ENCODE measurements at regions not wholly inside any gene's neighbourhood (a gene's known extent, or its start where the extent isn't known, plus 50 kb on each side); places are given as distances from the start of the nearest gene placed in this dataset.

DNA sequence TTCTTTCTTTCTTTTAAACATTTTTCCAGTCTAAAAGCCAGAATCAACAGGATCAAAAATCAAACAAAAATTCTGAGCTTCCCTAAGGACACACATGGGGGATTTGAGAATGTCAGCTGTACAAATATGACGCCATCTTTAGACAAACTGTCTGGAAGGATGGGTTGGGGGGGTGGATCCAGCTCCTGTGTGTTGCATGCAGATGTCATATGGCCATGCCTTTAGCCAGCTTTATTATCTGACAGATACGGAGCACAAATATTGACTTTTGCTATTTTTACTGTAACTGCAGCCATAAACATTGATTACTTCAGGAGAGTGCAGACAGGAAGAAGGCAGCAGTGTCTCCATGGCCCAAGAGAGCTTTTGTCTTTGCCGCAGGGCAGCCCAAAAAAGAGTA, 279.4 kb upstream of the ELAC2 start:
- no peak for DNase-seq

DNA sequence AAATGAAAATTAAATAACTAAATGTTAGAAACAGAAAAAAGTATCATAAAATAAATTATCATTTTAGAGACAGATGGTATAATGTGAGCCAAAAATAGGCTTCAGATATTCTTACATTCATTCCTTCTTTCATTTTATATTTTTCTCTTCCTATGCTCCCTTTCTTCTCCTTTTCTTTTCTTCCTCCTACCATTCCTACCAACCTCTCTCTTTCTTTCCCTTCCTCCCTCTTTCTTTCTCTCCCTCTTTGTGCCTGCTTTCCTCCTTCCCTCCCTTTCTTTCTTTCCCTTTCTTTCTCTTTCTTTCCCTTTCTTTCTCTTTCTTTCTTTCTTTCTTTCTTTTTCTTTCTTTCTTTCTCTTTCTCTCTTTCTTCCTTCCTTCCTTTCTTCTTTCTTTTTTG, 275.6 kb upstream of the ELAC2 start:
- DNase-seq = no peak

DNA sequence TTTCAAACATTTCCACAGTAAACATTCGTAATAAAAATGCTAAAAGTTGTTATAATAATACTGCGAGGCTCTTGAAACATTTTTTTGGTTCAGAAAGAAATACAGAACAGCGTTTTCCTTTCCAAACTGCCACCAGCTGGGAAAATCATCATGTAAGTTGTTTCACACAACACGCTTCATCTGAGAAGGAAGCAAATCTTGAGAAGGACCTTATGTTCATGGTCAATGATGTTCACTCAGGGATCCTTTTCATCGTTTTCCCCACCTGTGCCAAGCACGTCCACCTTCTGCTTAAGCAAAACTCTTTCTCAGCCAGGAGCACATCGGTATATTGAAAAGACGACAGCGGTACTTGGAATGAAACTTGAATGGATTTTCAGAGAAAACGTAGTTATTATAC, 274.5 kb upstream of the ELAC2 start:
- no peak for DNase-seq

DNA sequence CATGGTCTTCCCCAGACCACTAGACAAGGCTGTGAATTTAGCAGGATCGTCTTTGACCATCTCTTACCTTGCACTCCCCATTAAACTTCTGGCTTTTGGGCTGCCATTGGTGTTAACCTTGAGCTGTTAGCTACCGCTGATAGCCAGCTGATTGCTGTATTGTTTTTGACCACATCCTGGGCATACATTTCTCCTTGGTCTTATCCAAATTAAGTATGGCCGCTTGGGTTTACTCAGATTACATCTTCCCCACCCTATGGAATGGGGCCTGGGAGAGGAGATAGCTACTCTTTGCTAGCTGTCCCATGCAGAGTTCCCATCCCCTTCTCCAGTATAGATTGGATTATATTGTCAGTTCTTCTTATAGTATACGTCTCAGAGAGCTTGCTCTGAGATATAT, 270.4 kb upstream of the ELAC2 start:
- no peak for DNase-seq

DNA sequence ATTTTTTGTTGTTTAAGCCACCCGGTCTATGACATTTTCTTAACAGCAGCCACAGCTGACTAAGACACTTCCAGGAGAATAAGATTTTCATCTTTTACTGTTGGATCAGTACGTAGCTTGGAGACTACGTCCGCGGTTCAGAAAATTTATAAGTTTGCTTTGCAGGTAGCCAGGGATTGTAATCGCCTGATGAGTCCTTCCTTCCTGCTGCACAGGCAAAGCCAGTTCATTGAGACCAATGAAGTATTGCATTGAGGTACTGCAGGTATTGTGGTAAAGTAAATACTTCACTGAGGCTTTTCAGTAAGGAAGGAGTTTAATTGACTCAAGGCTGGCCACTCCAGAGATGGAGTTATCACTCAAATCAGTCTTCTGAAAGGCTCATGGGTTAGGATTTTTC, 269.4 kb upstream of the ELAC2 start:
- DNase-seq = no peak

DNA sequence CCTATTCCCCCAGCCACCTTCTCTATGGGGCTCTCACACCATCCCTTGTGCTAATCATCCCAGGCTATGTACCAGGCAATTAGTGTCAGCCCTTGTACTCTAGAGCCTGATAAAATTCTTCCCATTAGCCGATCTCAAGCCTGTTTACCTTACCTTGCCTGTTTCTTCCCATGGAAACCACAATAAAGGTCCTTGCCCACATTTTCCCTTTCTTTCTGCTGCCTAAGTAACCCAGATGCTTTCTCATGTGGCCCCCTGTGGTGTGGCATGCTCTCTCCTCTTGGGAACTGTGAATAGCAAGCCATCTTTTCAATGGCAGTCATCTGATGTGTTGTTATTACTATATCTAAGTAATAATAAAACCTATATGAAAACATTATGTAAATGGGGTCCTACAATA, 265.8 kb upstream of the ELAC2 start:
- no peak for DNase-seq

DNA sequence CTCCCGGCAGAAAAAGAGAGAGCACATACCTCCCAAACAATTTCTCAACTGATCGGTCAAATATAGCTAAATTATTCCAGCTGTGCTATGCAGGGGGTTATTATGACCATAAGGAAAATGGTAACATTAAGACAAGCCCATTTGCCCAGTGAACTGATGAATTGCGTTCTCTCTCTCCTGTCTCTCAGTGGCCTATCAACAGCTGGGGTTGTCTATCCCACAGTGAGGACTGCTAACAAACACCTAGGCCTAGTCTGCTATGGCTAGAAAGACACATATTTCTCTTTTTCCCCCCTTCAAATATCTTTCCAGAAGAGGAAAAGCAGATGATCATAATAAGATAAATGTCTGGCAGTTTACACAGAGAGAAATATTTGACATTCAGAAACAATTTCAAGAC, 263.8 kb upstream of the ELAC2 start:
- DNase-seq = no peak

DNA sequence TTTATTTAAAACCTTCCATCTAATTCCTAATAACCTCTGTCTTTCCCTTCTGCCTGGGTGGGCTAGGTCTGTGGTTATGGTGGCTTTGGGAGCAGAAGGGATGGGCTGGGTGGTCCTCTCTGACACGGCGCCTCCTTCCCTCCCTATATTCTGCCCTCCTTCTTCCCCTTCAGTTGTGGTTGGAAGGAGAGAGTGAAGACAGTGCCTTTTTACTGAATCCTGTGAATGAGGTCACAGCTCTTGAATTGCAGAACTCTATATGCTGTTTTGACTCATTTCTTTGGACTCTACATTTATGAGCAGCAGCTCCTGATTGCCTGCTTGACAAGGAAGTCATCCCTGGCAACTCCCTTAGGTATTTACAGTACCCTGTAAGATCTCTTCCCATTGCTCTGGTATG, 256.0 kb upstream of the ELAC2 start:
- DNase-seq = no peak

DNA sequence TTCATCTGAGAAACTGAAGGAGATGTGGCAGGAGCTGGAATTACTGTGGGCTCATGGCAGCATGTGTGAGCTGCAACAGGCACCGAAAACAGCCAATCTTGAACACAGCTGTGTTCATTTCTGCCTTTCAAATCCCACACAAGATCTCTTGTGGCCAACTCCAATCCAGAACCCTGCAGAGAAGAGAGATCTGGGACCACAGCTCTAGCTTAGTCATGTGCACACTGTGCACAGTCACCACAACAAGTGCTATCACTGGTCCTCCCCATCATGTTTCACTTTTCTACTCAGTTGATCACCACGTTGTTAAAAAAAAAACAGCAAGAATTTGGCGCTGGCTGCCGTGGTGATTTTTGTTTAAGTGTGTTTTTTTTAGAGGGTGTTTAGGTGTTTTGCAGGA, 254.5 kb upstream of the ELAC2 start:
- DNase-seq = no peak

DNA sequence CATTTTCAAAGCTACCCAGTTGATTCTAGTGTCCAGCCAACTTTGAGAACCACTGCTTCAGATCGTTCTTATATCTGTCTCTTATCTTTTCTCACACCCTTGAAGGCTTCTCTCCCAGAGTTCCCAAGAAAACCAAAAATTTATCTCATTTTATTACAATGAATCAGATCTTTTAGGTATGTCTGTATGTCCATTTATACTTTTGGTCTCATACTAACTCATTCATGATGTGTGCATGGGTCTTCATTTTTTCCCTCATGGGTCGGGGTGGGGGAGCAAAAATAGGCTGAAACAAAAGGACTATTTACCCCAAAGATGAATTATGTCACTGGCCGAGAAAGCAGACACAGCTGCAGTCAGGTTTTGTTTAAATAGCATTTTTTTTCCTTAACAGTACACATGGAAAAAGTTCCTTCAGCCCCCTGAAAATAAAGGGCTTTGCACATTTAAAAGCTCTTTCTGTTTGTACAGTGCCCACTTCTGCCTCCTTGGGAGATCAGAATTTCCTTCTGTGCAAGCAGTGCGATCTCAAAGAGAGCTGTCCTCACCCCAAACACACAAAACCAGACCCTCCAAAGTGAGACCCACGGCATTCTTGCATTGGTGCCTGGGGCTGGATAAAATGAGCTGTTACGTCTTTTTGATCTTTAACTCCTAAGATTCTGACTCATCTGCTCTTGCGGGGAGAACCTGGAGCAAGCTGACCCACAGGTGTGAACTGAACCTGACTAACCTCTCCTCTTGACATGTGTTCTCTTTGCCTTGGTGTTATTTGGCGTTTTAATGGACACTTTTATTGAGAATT, 251.2 kb upstream of the ELAC2 start:
- no peak for DNase-seq

DNA sequence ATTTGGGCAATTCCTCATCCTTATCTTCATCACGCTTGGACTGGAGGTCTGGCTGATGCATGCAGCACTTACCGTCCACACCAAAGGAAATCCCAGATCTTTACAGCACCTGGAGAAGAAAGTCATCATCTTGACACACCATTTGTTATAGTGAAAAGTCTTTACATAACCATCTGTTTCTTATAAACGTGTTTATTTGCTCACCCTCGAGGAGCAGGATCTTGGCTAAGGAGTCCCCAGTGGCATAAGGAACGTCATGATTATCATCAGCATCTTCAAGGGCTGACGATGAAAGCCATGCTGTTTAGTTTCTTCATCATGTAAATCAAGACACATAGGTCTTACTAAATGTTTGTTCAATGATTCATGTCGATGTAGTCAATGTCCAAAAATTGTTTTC, 248.8 kb upstream of the ELAC2 start:
- no peak for DNase-seq

DNA sequence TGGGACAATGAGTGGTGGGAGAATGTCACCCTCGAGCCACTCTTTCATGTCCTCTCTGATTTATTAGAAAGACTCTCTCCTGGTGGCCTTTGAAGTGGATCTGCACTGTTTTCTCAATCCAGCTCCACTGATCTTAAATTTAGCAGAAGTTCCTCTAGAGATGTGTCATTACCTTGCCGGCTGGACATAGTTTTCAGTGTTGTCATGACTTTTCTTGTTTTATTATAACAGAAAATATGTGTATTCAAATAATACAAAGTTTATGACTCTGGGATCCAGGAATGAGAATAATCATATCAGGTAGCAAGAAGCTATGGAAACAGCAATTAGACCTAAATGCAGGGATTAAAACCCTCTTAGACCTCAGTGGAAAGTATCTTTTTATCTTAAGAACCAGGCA, 247.5 kb upstream of the ELAC2 start:
- no peak for DNase-seq

DNA sequence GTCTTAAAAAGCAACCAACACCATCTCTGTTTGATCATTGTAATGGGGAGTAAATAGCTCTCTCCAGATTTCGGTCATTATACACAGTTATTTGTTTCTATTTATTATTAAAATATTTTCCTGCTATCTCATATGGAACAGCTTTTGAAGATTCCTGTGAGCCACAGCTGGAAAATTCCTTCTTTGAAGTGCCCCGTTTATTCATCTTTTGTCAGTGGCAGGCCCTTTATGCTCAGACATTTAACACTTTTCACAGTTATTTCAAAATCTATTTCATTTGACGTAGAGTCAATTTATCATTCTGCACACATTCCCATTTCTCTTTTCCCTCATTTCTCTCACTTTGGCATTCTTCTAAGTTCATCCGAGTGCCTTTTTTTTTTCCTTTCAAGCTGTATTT, 245.9 kb upstream of the ELAC2 start:
- no peak for DNase-seq

DNA sequence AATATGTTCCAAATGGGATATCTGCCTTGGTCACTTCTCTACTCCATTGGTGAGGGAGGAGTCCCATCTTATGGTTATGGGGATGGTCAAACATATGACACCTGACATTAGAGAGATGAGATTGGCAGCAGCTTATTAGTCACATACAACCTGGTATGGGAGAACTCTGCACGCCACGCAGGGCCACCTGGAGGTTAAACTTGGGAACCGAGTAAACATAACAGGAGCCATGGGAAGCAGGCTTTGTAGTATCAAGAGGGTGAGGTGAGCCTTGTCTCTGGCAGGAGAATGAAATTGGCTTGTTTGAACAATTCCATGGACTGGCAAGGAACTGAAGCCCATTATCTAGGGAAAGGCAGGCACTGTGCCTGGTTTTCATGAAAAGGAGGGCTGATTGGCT, 238.7 kb upstream of the ELAC2 start:
- DNase-seq = no peak

DNA sequence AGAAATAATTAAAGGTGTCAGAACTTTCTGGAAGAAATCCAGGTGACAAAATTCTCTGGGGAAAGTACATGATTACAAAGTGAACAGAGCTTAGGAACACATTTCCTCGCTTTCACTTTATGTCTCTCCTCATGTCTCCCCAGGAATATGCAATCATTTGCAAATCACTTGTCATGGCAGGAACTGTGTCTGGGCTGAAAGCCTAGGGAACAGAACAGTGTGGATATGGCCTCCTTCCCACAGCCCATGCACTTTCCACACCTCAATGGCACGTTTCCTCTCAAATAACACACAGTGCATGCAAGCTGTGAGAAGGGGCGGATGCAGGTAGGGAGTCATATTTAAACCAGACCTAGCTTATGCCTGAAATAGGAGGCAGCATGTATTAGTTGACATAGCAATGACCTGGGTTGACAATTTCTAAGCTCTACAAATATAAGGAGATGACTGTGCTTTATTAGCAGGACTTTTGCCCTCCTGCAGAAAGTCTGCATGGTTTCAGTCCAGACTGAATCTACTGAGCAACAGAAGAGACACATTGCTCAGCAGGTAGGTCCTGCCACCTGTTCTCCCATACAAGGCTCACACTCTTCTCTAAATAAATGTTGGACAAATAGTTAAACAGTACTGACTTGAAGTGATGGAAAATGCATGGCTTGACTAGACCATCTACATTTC, 236.0 kb upstream of the ELAC2 start:
- no peak for DNase-seq

DNA sequence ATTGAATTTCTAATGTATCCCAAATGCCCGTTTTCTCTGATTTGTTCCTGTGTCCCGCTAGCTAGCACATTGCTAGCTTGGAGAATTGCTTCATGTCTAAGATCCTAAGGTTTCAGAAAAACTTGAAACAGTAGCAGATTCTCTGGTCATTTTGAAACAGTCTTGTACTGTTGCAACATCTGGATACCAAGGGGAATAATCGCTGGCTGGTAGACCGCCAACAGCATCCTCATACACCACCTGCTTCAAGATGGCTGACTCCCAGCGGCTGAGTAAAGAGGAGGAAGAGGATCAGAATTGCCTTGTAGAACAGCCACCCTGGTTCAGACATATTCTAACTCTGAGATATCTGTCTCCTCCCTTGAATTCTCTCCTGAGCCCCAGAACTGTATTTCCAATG, 226.7 kb upstream of the ELAC2 start:
- no peak for DNase-seq

DNA sequence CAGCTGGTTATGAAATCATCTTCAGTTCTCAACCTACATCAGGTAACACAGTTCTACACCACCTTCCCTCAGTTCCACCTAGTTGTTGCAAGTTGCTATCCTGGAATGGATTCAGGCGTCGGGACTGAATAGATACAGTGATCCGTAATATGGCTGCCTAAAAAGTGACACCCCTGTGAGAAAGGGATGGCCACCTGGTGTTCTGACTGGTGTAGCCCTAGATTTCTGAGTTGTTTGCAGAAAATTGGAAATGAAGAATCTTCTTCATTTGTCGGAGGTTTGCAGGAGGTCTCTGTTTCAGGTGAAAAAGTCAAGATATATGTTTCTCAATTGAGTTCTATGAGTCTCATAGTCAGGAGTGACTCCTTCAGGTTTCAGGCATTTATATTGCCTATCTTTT, 225.8 kb upstream of the ELAC2 start:
- no peak for DNase-seq

DNA sequence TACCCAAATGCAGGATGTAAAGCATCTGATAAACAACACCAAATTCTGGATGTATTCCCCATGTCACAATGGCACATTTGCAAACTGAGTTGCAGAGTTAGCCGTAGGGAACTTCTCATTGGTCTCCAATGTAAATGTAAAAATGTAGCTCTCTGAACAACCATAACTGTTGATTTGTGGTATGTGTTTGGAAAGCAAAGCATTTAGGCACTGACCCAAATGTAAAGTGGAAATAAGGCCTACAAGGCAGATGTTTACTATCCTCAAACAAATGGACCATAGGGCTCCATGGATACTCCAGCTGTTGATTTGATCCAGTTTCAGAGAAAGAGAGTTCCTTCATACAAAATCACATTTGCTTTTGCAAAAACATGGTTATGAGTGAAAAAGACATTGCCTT, 223.0 kb upstream of the ELAC2 start:
- DNase-seq = no peak

DNA sequence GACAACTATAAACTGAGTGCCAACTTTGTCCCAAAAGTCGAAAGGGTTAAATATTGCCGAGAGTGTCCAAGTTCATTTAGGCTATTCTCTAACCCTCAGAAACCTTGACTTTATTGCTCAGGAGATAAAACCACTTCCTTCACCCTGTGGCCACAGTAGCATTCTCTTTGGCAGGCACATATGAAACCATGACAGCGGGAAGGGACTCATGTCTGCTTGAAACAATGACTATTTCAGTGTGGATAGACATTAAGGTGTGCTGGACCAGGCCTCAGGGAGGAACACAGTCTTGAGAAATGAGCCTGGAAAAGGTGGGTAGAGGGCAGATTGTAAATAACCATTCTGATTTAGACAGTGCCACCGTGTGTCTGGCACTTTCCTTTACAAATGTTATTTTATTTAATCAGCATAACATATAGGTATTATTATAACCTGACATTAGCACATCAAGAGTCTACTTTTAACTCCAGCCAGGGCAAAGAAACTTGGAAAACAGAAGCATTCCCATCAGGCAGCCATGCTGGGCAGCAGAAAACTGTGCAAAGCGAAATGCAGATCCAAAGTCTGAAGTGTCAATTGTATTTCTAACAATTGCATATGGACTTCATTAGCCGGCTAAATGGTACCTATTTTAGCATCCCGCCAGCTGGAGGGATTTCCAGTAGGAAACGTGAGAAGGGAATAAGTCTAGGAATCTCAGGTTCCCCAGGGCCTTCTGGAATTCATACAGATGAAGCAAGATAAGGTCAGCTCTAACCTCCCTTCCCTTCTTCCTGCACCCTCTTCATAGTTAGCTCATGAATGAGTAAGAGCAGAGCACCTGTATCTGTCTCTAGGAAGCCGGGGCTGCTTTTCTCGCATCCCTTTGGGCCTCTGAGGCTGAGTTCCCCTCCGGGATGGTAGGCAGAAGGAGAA, 212.8 kb upstream of the ELAC2 start:
- no peak for DNase-seq

DNA sequence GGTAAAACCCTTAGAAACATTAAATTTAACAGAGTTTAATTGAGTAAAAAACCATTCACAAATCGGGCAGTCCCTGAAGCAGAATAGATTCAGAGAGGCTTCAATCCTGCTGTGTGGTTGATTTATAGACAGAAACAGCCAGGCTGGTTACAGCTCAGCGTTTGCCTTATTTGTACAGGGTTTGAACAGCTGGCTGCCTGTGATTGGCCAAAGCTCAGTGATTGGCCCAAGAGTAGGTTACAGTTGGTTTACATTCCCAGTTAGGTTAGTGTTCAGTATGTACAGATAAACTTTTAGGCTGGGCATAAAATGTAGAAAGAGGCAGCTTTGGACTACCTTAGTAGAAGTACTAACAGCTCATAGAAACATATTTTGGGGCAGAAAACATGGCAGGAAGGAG, 210.4 kb upstream of the ELAC2 start:
- DNase-seq = no peak

DNA sequence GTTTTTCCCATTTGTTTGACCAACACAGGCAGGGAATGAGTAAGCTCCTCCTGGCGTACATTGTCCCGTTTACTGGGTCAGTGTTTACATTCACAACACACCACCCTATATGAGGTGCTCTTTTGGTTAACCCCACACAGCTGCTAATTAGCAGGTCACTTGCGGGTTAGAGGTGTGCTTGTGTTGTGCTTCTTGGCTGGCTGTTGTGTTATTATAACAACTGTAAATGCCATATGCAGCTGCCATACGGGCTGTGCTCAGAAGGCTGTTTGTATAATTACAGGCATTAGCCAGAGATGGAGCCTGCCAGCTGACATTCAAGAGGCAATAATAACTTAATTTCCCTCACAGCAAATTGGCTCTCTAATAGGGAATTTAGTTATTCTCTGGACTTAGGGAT, 205.1 kb upstream of the ELAC2 start:
- no peak for DNase-seq

DNA sequence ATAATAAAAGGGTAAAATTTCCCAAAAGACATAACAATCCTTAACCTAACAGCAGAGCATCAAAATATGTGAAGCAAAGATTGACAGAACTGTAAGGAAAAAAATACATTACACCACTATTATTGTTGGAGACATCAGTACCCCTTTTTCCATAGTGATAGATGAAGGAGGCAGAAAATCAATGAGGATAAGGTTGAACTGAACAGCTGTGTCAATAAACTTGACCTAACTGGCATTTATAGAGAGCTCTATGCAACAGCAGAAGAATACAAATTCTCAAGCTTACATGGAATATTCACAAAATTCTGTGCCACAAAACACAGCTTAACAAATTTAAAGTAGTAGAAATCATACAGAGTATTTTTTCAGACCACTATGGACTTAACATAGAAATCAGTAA, 195.0 kb upstream of the ELAC2 start:
- DNase-seq = no peak

DNA sequence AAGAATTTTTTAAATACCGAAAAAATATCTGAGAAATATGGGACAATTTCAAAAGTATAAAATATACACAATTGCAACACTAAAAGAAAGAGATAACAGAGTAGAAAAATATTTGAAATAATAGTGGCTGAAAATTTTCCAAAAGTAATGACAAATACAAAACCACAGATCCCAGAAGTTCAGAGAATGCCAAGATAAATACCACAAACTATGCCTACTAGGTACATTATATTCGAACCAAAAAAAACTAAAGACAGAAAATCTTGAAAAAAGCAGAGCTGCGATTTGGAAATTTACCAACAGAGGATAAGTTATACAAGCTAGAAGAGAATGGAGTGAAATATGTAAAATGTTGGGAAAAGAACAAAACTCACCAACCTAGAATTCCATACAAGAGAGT, 191.3 kb upstream of the ELAC2 start:
- DNase-seq = no peak

Measured in activated CD8-positive, alpha-beta memory T cell treated with anti-CD3 and anti-CD28 coated beads, Interleukin-2, amount 50 U/mL, for 48 hours (primary cell).